CD1c-positive myeloid dendritic cell (primary cell): ENCODE measurements at regions not wholly inside any gene's neighbourhood (a gene's known extent, or its start where the extent isn't known, plus 50 kb on each side); places are given as distances from the start of the nearest gene placed in this dataset.
"Not testable (repeated sequence)": the region's sequence is repeated elsewhere in the genome, so short reads cannot be mapped to it uniquely, and the experiment has no call there.

ENCODE experiments used
- DNase-seq: peaks from one replicate; pipeline ENCODE4 v3.0.0-alpha.2; 2016; ENCODE audit errors: extremely low spot score

GRCh38 chr2:71958426-71958825, 189.2 kb downstream of the CYP26B1 start:
- DNase-seq, result not testable (repeated sequence)

GRCh38 chr2:71952572-71953188, 195.0 kb downstream of the CYP26B1 start:
- no peak for DNase-seq

- DNase-seq, result no peak
Measured at GRCh38 chr2:71951718-71952404, 195.8 kb downstream of the CYP26B1 start.

- no peak for DNase-seq
Measured at GRCh38 chr2:71951083-71951468, 196.6 kb downstream of the CYP26B1 start.

- DNase-seq, result no peak
Measured at GRCh38 chr2:71950256-71951082, 197.2 kb downstream of the CYP26B1 start.

- no peak for DNase-seq
Measured at GRCh38 chr2:71949537-71949798, 198.2 kb downstream of the CYP26B1 start.

GRCh38 chr2:71948781-71949536, 198.7 kb downstream of the CYP26B1 start:
- DNase-seq, result no peak

GRCh38 chr2:71947809-71948208, 199.9 kb downstream of the CYP26B1 start:
- DNase-seq, result no peak

- no peak for DNase-seq
Measured at GRCh38 chr2:71945603-71945959, 202.1 kb downstream of the CYP26B1 start.

GRCh38 chr2:71944806-71945602, 202.7 kb downstream of the CYP26B1 start:
- no peak for DNase-seq

- DNase-seq, result no peak
Measured at GRCh38 chr2:71944183-71944550, 203.5 kb downstream of the CYP26B1 start.

GRCh38 chr2:71943238-71944182, 204.2 kb downstream of the CYP26B1 start:
- DNase-seq, result no peak

GRCh38 chr2:71941726-71942525, 205.7 kb downstream of the CYP26B1 start:
- no peak for DNase-seq

GRCh38 chr2:71940695-71941094, 207.0 kb downstream of the CYP26B1 start:
- DNase-seq, result no peak

GRCh38 chr2:71939588-71940535, 207.8 kb downstream of the CYP26B1 start:
- DNase-seq, result no peak

GRCh38 chr2:71938659-71939587, 208.7 kb downstream of the CYP26B1 start:
- DNase-seq, result no peak

GRCh38 chr2:71938108-71938507, 209.6 kb downstream of the CYP26B1 start:
- no peak for DNase-seq
